ENCODE measurements at regions not wholly inside any gene's neighbourhood (a gene's known extent, or its start where the extent isn't known, plus 50 kb on each side); places are given as distances from the start of the nearest gene placed in this dataset.
"Not testable (repeated sequence)": the region's sequence is repeated elsewhere in the genome, so short reads cannot be mapped to it uniquely, and the experiment has no call there.

DNA sequence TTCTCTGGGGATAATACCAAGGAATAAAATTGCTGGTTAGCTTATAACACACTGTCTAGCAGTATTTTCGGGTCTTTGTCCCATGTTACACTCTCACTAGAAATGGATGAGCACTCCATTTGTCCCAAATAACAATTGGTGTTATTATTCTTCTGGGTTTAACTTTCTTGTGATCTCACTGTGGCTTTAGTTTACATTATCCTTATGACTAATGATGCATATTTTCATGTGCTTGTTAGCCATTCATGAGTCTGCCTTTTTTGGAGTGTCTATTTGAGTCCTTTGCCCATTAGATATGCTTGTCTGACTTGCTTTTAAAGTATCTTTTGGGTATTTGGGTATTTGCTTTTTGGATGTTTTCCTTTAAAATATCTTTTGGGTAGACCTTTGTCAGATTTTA is 372.9 kb upstream of the TENM3 start:
- no peak for DNase-seq (ENCODE audit: low read depth)

DNA sequence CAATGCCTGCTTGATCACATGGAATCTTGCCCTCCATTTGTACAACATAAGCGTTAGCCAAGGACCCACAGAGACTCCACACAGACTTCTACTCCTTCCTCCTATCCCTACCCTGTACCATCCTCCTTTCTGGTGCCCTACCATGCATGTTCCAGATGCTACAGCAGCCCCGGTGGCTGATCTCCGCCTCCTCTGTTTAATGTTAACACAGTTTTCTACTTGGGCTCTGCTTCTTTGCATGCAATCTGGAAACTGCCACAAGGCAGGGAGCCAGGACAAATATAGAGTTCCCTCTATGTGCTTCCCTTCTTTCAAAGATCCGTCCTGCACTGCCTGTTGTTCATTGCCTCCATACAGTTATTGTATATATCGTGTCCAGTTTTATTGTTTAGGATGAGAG is 368.6 kb upstream of the TENM3 start:
- no peak for DNase-seq (ENCODE audit: low read depth)

DNA sequence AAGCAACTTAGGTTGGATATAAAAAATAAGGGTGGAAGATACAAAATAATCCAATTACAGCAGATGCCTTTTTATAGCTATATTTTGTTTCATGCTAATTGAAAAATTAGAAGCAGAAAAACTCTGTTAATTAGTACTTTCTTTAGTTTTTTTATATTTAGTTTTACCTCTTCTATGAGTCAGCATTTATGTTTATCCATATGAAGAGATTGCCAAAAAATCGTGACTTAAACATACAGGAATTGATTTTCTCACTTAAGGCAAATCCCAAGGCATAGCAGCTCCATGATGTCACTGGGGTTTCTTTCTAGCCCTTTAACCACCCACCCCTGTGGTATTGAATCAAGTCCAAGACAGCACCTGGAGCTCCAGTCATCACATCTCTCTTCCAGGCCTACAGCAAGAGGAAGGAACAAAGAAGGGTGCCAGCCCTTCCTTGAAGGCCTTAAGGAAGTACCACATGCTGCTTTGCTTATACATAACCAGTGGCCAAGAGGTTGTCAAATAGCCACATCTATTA is 365.8 kb upstream of the TENM3 start:
- no peak for DNase-seq (ENCODE audit: low read depth)

DNA sequence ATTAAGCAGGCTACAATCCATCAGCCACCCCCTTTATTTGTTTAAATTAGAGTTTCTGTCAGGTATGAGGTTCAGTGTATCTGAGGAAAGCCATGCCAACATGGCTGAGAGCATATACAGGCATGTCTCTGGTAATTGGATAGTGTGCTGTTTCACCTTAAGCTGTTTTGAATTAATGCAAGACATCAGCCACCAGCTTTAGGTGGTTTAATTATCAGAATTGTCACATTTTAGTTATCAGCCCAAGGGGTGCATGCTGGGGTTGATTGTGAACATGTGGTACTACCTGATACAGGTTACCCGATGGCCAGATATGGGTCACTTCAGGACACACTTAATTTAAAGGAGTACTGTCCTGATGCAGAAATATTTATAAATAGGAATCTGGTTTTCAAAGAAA is 353.2 kb upstream of the TENM3 start:
- no peak for DNase-seq (ENCODE audit: low read depth)

DNA sequence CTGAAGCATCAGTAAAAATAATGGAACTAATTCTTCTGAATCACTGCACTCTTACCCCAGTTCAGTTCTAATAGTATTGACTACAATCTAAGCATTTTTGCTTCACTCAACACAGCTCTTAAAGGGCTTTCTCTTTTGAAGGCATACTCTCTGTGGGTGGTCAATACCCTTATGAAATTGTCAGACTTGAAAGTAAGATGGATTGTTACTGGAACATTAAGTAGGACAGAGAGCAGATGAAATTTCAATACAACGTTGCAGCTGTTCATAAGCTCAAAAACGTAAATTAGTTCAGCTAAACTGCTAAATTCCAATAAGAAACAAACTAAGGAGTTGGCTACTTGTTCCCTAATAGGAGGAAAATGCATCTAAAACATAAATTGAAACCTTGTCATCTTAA is 352.3 kb upstream of the TENM3 start:
- DNase-seq (ENCODE audit: low read depth) = no peak

DNA sequence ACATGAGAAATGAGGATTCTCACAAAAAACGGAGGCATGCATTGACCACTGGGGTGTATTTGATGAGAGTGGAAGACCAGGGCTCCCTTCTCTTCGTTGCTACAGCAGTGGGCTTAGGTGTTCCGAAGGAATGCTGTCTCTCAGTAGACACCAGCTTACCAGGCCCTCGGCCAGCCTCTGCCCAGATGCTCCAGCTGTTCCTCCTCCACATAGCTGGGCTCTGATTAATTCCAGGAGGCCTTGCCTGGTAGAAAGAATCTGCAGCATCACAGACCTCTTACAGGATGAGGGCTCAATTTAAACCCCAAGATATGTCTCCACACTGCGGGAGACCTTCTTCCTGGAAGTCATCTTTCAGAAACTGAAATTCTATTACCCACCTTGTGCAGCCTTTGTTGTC is 346.6 kb upstream of the TENM3 start:
- DNase-seq (ENCODE audit: low read depth) = no peak

DNA sequence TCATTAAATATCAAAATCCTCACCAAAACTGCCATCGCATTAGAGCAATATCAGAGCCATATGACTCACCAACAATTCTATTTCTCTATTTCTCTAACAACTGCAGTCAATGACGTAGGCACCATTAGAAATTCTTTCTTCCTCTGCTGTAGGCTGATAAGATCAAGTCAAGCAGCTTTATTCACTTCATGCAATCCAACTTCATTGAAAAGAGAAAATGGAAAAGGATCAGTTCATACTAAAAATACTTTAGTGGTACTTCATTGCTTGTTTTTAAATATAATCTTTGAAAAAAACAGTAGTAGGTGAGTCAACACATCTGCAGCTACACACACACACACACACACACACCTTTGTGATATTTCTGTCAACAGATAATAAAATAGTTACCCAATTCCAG is 345.3 kb upstream of the TENM3 start:
- no peak for DNase-seq (ENCODE audit: low read depth)

DNA sequence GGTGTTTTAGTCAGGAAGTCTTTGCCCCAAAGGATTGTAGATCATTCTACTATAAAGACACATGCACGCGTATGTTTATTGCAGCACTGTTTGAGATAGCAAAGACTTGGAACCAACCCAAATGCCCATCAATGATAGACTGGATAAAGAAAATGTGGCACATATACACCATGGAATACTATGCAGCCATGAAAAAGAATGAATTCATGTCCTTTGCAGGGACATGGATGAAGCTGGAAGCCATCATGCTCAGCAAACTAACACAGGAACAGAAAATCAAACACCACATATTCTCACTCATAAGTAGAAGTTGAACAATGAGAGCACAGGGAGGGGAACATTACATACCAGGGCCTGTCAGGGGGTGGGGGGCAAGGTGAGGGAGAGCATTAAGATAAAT is 340.8 kb upstream of the TENM3 start:
- DNase-seq (ENCODE audit: low read depth) = not testable (repeated sequence)

DNA sequence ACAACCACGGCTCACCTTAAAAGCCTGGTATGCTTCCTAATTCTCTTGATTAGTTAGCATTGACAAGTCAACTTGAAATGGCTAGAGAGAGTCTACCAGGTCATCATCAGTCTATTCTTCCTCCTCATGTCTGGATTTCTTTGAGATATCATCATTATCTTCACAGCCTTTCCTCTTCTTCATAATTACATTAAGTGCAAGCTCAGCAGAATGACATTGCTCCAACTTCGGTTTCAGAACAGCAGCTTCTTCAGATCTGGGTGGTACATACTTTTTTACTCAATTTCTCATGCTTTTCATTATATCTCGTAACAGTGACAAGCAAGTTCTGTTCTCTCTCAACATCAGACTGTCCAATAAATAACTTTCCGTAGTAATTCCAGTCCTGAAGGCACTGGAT is 337.5 kb upstream of the TENM3 start:
- no peak for DNase-seq (ENCODE audit: low read depth)

DNA sequence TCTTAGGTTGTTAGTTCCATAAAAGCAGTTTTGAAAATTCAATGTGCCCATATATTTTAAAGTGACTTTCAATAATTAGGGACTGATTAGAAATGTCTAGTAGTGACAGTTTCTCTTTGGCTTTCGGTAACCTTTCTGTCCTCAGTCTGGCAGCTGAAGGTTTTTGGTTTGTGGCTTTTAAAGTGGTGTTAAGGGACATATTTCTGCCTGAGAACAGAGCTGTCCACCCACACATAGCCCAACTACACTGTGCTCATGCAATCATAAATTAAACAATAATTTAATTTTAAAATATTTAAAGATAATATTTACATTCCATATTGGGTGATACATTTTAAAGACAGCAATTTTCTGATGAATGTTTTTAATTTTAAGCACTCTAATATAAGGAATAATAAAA is 335.0 kb upstream of the TENM3 start:
- DNase-seq (ENCODE audit: low read depth) = no peak

DNA sequence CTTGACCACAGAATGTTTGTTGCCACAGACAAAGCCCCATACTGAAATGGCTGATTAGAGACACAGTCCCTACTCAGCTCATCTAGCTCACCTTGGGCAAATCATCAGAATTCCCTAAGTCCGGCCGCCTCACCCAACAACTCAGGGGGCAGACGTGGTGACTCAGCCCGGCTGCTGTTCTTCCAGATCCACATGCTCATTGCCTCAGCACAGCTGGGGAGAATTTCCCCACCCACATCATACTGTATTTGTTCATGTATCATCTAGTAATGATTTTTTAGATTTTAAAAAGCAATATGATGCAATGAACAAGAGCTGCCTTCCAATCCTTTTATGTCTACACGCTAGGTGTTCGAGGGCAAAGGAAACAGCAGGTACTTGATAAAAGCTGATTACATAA is 333.8 kb upstream of the TENM3 start:
- no peak for DNase-seq (ENCODE audit: low read depth)

DNA sequence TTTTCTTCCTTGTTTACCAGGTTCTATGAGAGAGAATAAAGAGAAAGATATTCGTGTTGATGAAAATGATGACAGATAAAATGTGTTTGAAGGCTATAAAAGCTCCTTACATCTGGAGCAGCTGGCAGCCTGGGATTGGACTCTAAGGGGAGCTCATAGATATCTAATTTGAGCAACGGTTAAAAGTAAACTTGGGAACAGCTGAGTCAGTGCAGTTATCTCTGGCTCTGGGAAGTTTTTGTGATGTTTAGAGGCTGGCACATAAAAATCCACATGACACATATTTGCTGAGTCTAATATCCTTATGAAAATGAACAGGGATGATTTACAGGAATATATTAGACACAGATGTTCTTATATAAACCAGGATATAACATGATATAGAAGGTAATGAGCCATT is 331.8 kb upstream of the TENM3 start:
- no peak for DNase-seq (ENCODE audit: low read depth)

DNA sequence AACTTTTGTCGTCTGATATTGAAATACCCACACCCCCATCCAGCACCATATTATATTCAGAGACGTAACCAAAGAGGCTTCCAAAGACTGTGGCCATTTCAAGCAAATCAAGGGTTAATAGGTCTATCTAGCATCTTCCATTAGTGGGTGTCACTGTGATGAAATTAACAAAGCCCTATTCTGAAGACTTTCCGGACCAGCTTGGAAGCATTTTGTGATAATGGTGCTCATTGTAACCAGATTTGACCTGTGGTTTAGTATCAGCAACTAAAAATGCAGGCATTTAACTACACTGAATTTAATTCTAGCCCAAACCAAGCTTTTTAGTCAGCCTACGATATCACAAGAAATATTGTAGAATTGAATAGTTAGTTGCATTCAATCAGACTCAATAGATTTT is 309.7 kb upstream of the TENM3 start:
- DNase-seq (ENCODE audit: low read depth) = no peak

DNA sequence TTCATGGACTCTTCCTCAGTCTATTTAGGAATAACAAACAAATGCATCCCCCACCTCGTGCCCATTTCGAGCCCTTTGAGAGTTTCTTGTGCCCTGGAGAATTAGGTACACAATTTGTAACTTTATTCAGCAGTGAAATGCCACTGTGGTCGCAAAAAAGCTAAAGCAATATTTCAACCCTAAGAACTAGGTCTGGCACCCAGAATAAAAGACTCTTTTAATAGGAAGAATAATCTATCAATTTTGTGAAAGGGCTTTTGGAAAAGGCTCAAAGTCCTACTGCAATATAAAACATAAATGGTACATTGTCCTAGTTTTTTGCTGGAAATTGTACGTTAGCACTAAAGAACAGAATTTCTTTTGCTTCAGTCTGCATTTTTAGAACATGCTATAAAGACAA is 304.6 kb upstream of the TENM3 start:
- DNase-seq (ENCODE audit: low read depth) = no peak

DNA sequence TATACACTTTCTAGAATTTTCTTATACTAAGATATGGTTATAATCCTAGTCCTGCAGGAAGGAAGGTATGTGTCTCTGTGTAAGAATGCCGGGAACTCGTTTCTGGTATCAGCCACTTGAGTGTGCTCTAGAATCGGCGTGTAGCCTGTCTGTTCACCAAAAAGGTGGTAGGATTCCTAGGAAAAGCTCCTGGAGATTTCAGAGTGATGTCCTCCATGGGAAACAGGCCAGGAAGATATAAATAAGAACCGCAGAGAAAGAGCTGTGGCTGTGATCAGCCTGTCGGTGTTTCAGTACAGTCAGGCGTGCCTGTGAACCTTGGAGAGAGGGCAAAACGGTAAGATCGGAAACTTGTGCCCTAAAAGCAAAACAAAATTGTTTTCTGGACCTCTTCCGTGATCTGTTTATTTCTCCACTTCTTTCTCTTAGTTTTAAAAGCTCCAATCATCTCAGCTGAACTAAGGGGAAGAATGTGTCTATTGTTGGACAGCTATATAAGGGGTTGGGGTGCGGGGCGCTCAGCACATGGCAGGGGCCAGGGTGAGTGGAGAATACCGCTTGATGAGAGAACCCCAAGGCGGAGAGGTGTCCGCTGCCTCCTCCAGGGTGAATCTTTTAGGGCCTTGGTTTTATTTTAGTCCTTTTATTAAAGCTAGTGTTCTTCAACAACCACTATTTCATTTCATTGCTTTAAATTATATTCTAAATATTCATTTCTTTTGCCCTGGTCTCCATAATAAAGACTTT is 303.8 kb upstream of the TENM3 start:
- no peak for DNase-seq (ENCODE audit: low read depth)

DNA sequence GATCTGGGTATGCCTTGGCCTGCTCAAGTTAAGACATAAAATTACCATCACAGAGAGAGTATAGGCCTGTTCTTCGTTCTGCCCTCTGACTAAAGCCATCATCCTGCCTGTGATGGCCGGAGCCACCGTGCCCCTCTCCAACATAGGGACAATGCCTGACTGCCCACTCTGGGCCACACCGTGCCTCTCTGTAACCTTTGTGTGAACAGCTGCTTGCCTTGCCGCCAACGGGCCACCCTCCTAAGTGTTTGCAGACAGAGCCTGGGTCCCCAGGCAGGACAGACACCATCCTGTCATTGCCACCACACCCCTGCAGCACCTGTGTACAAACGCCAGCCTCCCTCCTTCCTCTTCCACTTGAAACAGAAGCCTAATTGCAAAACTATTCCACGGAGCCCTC is 298.7 kb upstream of the TENM3 start:
- no peak for DNase-seq (ENCODE audit: low read depth)

DNA sequence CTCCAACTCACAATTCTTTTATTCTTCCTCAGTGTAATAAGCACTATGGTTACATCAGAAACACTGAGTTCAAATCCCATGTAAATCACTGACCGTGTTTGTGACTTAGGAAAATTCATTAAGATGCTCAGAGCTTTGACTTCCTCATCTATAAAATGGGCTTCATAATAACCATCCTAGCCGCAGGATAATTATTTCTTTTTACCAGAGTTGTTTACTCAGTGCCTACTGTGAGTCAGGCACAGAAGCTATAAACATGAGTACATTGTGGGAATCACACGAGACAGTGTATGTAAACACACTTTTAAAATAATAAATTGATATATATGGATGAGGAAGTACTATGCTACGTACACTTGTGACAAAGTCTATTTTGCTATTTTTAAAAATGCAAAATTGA is 296.3 kb upstream of the TENM3 start:
- no peak for DNase-seq (ENCODE audit: low read depth)

DNA sequence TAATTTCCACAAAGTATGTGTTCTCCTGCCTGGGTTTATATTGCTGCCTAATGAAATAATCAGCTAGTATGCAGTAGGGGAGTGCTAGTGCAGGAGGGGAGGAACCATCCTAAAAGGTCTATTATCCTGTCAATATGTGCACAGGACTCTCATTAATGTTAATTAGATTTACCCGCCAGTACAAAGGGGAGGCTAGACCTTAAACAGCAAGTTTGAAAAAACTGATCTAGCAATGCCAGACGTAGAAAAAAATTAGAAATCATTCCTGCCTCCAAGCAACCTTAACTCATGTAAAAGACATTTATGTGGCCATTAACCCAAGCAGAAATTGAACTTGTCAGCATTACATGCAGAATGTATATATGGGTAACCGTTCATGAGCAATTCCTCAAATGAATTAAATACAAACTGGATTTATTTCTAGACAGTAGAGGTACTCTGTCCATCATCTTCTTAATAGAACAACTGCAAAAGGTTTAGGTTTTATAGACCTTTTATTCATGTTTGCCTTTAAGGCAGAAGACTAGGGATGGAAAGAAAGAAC is 294.3 kb upstream of the TENM3 start:
- no peak for DNase-seq (ENCODE audit: low read depth)

DNA sequence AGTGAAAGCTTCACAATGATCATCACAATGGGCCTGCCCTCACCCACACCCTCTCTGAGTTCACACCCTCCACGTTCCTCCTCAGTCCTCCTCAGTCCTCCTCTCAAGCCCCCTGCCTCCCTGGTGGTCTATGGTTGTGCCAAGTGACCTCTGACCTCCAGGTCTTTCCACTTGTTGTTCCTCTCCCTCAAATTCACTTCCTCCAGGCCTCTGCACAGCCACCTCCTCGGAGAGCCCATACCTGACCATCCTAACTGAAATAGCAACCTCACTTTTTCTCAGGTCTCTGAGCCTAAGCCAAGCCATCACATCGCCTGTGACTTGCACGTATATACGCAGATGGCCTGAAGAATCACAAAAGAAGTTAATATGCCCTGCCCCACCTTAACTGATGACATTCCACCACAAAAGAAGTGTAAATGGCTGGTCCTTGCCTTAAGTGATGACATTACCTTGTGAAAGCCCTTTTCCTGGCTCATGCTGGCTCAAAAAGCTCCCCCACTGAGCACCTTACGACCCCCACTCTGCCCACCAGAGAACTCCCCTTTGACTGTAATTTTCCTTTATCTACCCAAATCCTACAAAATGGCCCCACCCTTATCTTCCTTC is 293.4 kb upstream of the TENM3 start:
- no peak for DNase-seq (ENCODE audit: low read depth)

DNA sequence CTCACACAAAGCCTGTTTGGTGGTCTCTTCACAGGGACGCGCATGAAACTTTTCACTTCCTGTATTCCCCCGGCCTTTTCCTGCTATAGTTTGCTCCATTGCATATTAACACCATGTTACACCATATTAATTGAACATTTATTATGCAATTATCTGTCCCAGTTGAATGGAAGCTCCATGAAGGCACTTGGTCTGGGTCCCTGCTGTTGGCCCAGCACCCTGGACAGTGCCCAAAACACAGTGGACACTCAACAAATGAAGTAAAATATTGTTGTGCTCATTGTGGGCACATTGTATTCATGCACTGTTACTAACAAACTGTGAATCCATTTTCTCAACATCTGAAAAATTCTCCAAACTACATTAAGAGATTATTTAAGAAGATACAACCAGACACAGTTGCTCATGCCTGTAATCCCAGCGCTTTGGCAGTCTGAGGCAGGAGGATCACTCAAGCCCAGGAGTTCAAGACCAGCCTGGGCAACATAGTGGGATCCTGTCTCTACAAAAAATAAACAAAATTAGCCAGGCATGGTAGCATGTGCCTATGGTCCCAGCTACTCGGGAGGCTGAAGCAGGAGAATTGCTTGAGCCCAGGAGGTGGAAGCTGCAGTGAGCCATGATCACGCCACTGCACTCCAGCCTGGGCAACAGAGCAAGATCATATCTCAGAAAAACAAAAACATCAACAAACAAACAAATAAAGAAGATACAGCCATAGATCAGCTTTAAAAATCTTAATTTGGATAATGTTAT is 292.7 kb upstream of the TENM3 start:
- DNase-seq (ENCODE audit: low read depth) = no peak

DNA sequence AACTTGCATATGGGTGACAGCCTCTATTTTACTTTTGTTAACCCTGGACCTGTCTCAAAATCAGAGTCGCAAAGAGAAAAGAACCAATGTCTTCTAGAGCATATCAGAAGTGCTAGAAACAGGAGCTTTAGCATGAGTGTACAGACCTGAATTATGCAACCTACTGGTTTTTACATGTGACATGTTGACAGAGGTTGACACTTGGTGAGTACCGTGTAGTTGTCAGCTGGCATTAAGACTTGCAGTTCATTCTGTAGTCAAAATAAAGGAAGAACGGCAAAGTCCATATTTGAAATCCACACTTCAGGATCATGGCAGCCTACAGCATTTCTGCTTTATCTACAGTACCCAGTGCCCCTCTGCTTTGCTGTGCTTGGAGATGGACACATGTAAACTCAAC is 291.9 kb upstream of the TENM3 start:
- DNase-seq (ENCODE audit: low read depth) = no peak

DNA sequence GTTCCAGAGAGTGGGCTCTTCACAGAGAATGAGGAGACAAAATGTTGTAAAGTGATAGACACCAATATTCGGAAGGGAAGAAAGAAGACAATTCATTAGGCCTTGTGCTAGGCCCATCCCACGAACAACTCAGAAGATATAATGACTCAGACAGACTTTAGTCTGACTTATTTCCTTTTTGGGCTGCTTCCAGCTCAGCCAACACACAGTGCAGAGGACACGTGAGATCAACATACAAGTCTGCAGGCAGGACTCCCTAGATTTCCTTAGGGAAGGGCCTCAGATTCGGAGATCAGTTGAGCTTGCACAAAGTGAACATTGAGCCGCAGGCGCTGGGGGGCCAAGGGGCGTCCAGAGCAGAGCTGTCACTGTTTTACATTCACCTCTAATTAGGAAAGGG is 290.7 kb upstream of the TENM3 start:
- no peak for DNase-seq (ENCODE audit: low read depth)

DNA sequence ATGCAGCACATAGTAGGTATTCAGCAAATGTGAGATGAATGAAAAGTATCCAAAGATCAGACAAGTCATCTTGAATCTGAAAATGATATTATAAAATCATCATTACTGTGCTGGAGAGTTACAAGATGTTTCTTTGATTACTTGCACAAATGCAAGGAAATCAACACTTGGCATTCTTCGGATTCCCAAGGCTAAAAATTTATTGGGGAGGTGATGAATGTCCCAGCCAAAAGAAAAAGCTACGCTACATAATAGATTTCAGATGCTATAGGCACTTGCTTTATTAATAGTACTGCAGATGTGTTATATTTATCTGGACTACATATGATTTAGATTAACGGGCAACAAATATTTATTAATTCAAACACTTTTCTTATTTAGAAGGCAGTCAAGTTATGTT is 286.7 kb upstream of the TENM3 start:
- DNase-seq (ENCODE audit: low read depth) = no peak
